SK-N-SH (cell line): ENCODE measurements at regions not wholly inside any gene's neighbourhood (a gene's known extent, or its start where the extent isn't known, plus 50 kb on each side); places are given as distances from the start of the nearest gene placed in this dataset.

Experiments
- CTCF ChIA-PET: fragments of 300-600, 350-600 bp; formaldehyde crosslinking; extraction: SDS; loops from one replicate; lab custom pipeline; 2021; lab: Yijun Ruan, JAX
- POLR2A ChIA-PET: fragments of 350-600 bp; sonication (Branson Sonifier 250); formaldehyde crosslinking; extraction: SDS; loops from one replicate; lab custom pipeline; 2020; ENCODE audit warnings: antibody characterized with exemption, inconsistent platforms; lab: Yijun Ruan, JAX
- DNase-seq: peaks from one replicate; pipeline ENCODE4 v3.0.0; 2012
- H2AFZ ChIP-seq: fragments of 200-600 bp; sonication (generic); 2 replicates; pipeline ENCODE4 v1.8.1; 2016; ENCODE audit warnings: antibody characterized with exemption, mild to moderate bottlenecking, low read depth
- H3F3A ChIP-seq: fragments of 200-600 bp; sonication (generic); replicated peaks from 2 replicates; pipeline ENCODE3; 2016; ENCODE audit warnings: antibody characterized with exemption, mild to moderate bottlenecking; ENCODE audit not compliant: insufficient read depth
- H3K27ac ChIP-seq, 2 experiments: fragments of 200-500 bp in 1 of 2; fragments of 200-600 bp in 1 of 2; sonication (Bioruptor generic) in 1 of 2; sonication (generic), shearing (Covaris generic) in 1 of 2; 2 replicates each; pipeline versions ENCODE4 v1.5.1 to v1.6.1; 2014 to 2016; ENCODE audit warnings: low read depth in 2 of 2, inconsistent platforms in 1 of 2, low read length in 1 of 2, mild to moderate bottlenecking in 1 of 2, mixed read lengths in 1 of 2
- H3K27me3 ChIP-seq: fragments of 200-600 bp; sonication (generic), shearing (Covaris generic); 2 replicates; pipeline ENCODE4 v1.6.1; 2016; ENCODE audit warnings: mixed run types; ENCODE audit not compliant: insufficient read depth
- H3K36me3 ChIP-seq, 2 experiments: fragments of 200-500 bp in 1 of 2; fragments of 200-600 bp in 1 of 2; sonication (Bioruptor generic) in 1 of 2; sonication (generic) in 1 of 2; replicated peaks in 1 of 2; 2 replicates each; pipeline versions ENCODE3 to v1.5.1; 2014 to 2016; ENCODE audit warnings: low read length in 1 of 2, mild to moderate bottlenecking in 1 of 2; ENCODE audit not compliant: insufficient read depth in 2 of 2, control insufficient read depth in 1 of 2
- H3K4me1 ChIP-seq, 2 experiments: fragments of 200-500 bp in 1 of 2; fragments of 200-600 bp in 1 of 2; sonication (Bioruptor generic) in 1 of 2; sonication (generic), shearing (Covaris generic) in 1 of 2; 2 replicates each; pipeline versions ENCODE4 v1.5.1 to v1.6.1; 2014 to 2016; ENCODE audit warnings: low read depth in 1 of 2, low read length in 1 of 2, mixed run types in 1 of 2; ENCODE audit not compliant: insufficient read depth in 2 of 2, control insufficient read depth in 1 of 2
- H3K4me2 ChIP-seq: fragments of 200-600 bp; sonication (generic), shearing (Covaris generic); 2 replicates; pipeline ENCODE4 v1.6.1; 2017; ENCODE audit warnings: mixed run types
- H3K4me3 ChIP-seq, 2 experiments: fragments of 200-500 bp in 1 of 2; fragments of 200-600 bp in 1 of 2; sonication (Bioruptor generic) in 1 of 2; sonication (generic), shearing (Covaris generic) in 1 of 2; 2 replicates each; pipeline versions ENCODE4 v1.5.1 to v1.8.1; 2014 to 2016; ENCODE audit warnings: low read depth in 2 of 2, inconsistent platforms in 1 of 2, low read length in 1 of 2, mild to moderate bottlenecking in 1 of 2, mixed read lengths in 1 of 2, moderate library complexity in 1 of 2
- H3K79me2 ChIP-seq: fragments of 200-600 bp; sonication (generic); 2 replicates; pipeline ENCODE4 v1.8.1; 2017; ENCODE audit warnings: mild to moderate bottlenecking; ENCODE audit not compliant: insufficient read depth
- H3K9ac ChIP-seq: fragments of 200-600 bp; sonication (generic); 2 replicates; pipeline ENCODE4 v1.6.1; 2017; ENCODE audit warnings: mixed run types
- H3K9me2 ChIP-seq: fragments of 200-600 bp; sonication (generic); 2 replicates; pipeline ENCODE4 v1.6.1; 2017; ENCODE audit warnings: mixed run types
- H3K9me3 ChIP-seq: fragments of 200-600 bp; sonication (generic); 2 replicates; pipeline ENCODE4 v1.6.1; 2017; ENCODE audit warnings: mixed run types, mild to moderate bottlenecking, moderate library complexity
- H4K20me1 ChIP-seq: fragments of 200-600 bp; sonication (generic); 2 replicates; pipeline ENCODE4 v1.6.1; 2017; ENCODE audit warnings: mild to moderate bottlenecking, mixed run types; ENCODE audit not compliant: insufficient read depth
- FOSL2 ChIP-seq: IDR thresholded peaks from 2 replicates; pipeline ENCODE4 v1.4.0; 2012; ENCODE audit warnings: low read depth, mild to moderate bottlenecking, moderate library complexity, borderline replicate concordance
- FOXJ3 ChIP-seq: sonication (generic); formaldehyde crosslinking; IDR thresholded peaks from 2 replicates; pipeline ENCODE4 v1.5.1; 2020; ENCODE audit warnings: mild to moderate bottlenecking, missing genetic modification reagents
- FOXM1 ChIP-seq: IDR thresholded peaks from 2 replicates; pipeline ENCODE4 v1.4.0; 2012; ENCODE audit warnings: low read depth, mild to moderate bottlenecking
- GATA2 ChIP-seq: sonication (generic); formaldehyde crosslinking; IDR thresholded peaks from 2 replicates; pipeline ENCODE4 v1.5.0; 2020; ENCODE audit warnings: mild to moderate bottlenecking, missing genetic modification reagents
- MAX ChIP-seq: IDR thresholded peaks from 2 replicates; pipeline ENCODE4 v1.4.0; 2012; ENCODE audit warnings: low read depth
- MXI1 ChIP-seq: IDR thresholded peaks from 2 replicates; pipeline ENCODE4 v1.6.1; 2012; ENCODE audit warnings: mild to moderate bottlenecking, low read depth, low read length, improper control_type of control experiment
- NFIC ChIP-seq: IDR thresholded peaks from 2 replicates; pipeline ENCODE4 v1.4.0; 2012; ENCODE audit warnings: borderline replicate concordance
- NRF1 ChIP-seq: IDR thresholded peaks from 2 replicates; pipeline ENCODE4 v1.6.1; 2012; ENCODE audit warnings: low read depth, mild to moderate bottlenecking, low read length
- PBX3 ChIP-seq: IDR thresholded peaks from 2 replicates; pipeline ENCODE4; 2012
- POLR2AphosphoS5 ChIP-seq: IDR thresholded peaks from 2 replicates; pipeline ENCODE4 v1.6.1; 2012; ENCODE audit warnings: low read depth, low read length
- RFX5 ChIP-seq: IDR thresholded peaks from 2 replicates; pipeline ENCODE4 v1.6.1; 2012; ENCODE audit warnings: mild to moderate bottlenecking, improper control_type of control experiment, low read length
- RXRA ChIP-seq: IDR thresholded peaks from 2 replicates; pipeline ENCODE4 v1.4.0; 2012; ENCODE audit warnings: low read depth, mild to moderate bottlenecking, borderline replicate concordance
- TCF12 ChIP-seq: IDR thresholded peaks from 2 replicates; pipeline ENCODE4 v1.4.0; 2012
- TEAD4 ChIP-seq: IDR thresholded peaks from 2 replicates; pipeline ENCODE4 v1.4.0; 2012; ENCODE audit warnings: mild to moderate bottlenecking, borderline replicate concordance; ENCODE audit not compliant: insufficient read depth
- YY1 ChIP-seq: IDR thresholded peaks from 2 replicates; pipeline ENCODE4 v1.4.0; 2012; ENCODE audit warnings: low read depth, mild to moderate bottlenecking
- WGBS: methylation state at CpG from one replicate; pipeline ENCODE4 v1.1.6; 2017; ENCODE audit warnings: low lambda C conversion rate; 5-methylcytosine and 5-hydroxymethylcytosine counted together
- TF ChIP-seq, protein P1 (sequence below): fragments of 150-350 bp; IDR thresholded peaks from 2 replicates; pipeline ENCODE4 v1.6.1; 2017; ENCODE audit warnings: antibody characterized with exemption, low read length, low read depth, borderline replicate concordance
- TF ChIP-seq, protein P2 (sequence below): IDR thresholded peaks from 2 replicates; pipeline ENCODE4 v1.4.0; 2012; ENCODE audit warnings: low read depth, borderline replicate concordance
- TF ChIP-seq, protein P3 (sequence below): IDR thresholded peaks from 2 replicates; pipeline ENCODE4 v1.6.1; 2012; ENCODE audit warnings: mild to moderate bottlenecking, low read depth, low read length, moderate library complexity

GRCh38 chrX:125407314-125407713 lies 87.6 kb downstream of the TEX13C start:
- ChIA-PET CTCF (no interaction called here), POLR2A (no interaction called here)
- no peaks in the 10 kb centered on the region for H3K79me2 ChIP-seq
- DNase-seq = no peak
- no peaks in the 10 kb centered on the region for H3K4me1 ChIP-seq
- H3K9me2 ChIP-seq = no peaks in the 10 kb centered on the region
- H3K27me3 ChIP-seq = no peaks in the 10 kb centered on the region
- no peaks in the 10 kb centered on the region for H3K36me3 ChIP-seq
- no peak overlapping the region for H3K4me2 ChIP-seq
- H3F3A ChIP-seq = no peaks in the 10 kb centered on the region
- H3K4me3 ChIP-seq = no peak overlapping the region
- no peak overlapping the region for H3K27ac ChIP-seq
- no peak overlapping the region for H3K9ac ChIP-seq
- TF ChIP-seq, protein P1, sequence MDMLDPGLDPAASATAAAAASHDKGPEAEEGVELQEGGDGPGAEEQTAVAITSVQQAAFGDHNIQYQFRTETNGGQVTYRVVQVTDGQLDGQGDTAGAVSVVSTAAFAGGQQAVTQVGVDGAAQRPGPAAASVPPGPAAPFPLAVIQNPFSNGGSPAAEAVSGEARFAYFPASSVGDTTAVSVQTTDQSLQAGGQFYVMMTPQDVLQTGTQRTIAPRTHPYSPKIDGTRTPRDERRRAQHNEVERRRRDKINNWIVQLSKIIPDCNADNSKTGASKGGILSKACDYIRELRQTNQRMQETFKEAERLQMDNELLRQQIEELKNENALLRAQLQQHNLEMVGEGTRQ = no peak
- TF ChIP-seq TEAD4 (no peak), YY1 (no peak), PBX3 (no peak), FOXJ3 (CRISPR knock-in tag) (no peak), NFIC (no peak), GATA2 (CRISPR knock-in tag) (no peak), TCF12 (no peak), RXRA (no peak), MXI1 (no peak), RFX5 (no peak), FOXM1 (no peak), MAX (no peak), POLR2AphosphoS5 (no peak), NRF1 (no peak), FOSL2 (no peak)
- TF ChIP-seq, protein P2, sequence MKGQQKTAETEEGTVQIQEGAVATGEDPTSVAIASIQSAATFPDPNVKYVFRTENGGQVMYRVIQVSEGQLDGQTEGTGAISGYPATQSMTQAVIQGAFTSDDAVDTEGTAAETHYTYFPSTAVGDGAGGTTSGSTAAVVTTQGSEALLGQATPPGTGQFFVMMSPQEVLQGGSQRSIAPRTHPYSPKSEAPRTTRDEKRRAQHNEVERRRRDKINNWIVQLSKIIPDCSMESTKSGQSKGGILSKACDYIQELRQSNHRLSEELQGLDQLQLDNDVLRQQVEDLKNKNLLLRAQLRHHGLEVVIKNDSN = no peak
- TF ChIP-seq, protein P3, sequence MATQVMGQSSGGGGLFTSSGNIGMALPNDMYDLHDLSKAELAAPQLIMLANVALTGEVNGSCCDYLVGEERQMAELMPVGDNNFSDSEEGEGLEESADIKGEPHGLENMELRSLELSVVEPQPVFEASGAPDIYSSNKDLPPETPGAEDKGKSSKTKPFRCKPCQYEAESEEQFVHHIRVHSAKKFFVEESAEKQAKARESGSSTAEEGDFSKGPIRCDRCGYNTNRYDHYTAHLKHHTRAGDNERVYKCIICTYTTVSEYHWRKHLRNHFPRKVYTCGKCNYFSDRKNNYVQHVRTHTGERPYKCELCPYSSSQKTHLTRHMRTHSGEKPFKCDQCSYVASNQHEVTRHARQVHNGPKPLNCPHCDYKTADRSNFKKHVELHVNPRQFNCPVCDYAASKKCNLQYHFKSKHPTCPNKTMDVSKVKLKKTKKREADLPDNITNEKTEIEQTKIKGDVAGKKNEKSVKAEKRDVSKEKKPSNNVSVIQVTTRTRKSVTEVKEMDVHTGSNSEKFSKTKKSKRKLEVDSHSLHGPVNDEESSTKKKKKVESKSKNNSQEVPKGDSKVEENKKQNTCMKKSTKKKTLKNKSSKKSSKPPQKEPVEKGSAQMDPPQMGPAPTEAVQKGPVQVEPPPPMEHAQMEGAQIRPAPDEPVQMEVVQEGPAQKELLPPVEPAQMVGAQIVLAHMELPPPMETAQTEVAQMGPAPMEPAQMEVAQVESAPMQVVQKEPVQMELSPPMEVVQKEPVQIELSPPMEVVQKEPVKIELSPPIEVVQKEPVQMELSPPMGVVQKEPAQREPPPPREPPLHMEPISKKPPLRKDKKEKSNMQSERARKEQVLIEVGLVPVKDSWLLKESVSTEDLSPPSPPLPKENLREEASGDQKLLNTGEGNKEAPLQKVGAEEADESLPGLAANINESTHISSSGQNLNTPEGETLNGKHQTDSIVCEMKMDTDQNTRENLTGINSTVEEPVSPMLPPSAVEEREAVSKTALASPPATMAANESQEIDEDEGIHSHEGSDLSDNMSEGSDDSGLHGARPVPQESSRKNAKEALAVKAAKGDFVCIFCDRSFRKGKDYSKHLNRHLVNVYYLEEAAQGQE = no peak
- H4K20me1 ChIP-seq = no peaks in the 10 kb centered on the region
- H2AFZ ChIP-seq = no peak overlapping the region
- 0% methylated on average over 1 of the region's 1 CpG for WGBS
- H3K9me3 ChIP-seq = no peaks in the 10 kb centered on the region
